DMS 273 (cell line): ENCODE measurements at regions not wholly inside any gene's neighbourhood (a gene's known extent, or its start where the extent isn't known, plus 50 kb on each side); places are given as distances from the start of the nearest gene placed in this dataset.

Source experiments
- DNase-seq: peaks from one replicate; lab custom pipeline; 2025; ENCODE audit not compliant: unreplicated experiment; lab: John Stamatoyannopoulos, UW

- DNase-seq, result no peak
These were observed 294.5 kb upstream of the NRIP1 start for GRCh38 chr21:15359251-15359650.

- no peak for DNase-seq
These were observed 297.7 kb upstream of the NRIP1 start for GRCh38 chr21:15362458-15362857.

- no peak for DNase-seq
These were observed 299.1 kb upstream of the NRIP1 start for GRCh38 chr21:15363921-15364320.

GRCh38 chr21:15365751-15366392, 301.1 kb upstream of the NRIP1 start:
- no peak for DNase-seq

- no peak for DNase-seq
These were observed 301.8 kb upstream of the NRIP1 start for GRCh38 chr21:15366555-15366954.

- no peak for DNase-seq
These were observed 302.3 kb upstream of the NRIP1 start for GRCh38 chr21:15367061-15367626.

GRCh38 chr21:15370462-15370975, 305.7 kb upstream of the NRIP1 start:
- no peak for DNase-seq

GRCh38 chr21:15373941-15374340, 309.1 kb upstream of the NRIP1 start:
- no peak for DNase-seq

- DNase-seq, result no peak
These were observed 315.0 kb upstream of the NRIP1 start for GRCh38 chr21:15379776-15380175.

GRCh38 chr21:15383588-15383987, 318.8 kb upstream of the NRIP1 start:
- DNase-seq, result no peak

GRCh38 chr21:15390049-15390448, 325.2 kb upstream of the NRIP1 start:
- DNase-seq, result no peak

GRCh38 chr21:15397258-15397657, 332.5 kb upstream of the NRIP1 start:
- DNase-seq, result no peak

GRCh38 chr21:15400905-15401304, 328.9 kb upstream of the USP25 start:
- DNase-seq, result no peak

GRCh38 chr21:15401331-15401730, 328.5 kb upstream of the USP25 start:
- DNase-seq, result no peak

GRCh38 chr21:15405214-15405613, 324.6 kb upstream of the USP25 start:
- no peak for DNase-seq

- DNase-seq, result peak; percentile 3
These were observed 323.0 kb upstream of the USP25 start for GRCh38 chr21:15406791-15407190.

GRCh38 chr21:15407585-15407984, 322.2 kb upstream of the USP25 start:
- no peak for DNase-seq

GRCh38 chr21:15408089-15408488, 321.7 kb upstream of the USP25 start:
- DNase-seq, result no peak

GRCh38 chr21:15409031-15409430, 320.8 kb upstream of the USP25 start:
- DNase-seq, result no peak

GRCh38 chr21:15410853-15411252, 318.9 kb upstream of the USP25 start:
- no peak for DNase-seq

GRCh38 chr21:15414057-15414456, 315.7 kb upstream of the USP25 start:
- no peak for DNase-seq

- no peak for DNase-seq
These were observed 314.1 kb upstream of the USP25 start for GRCh38 chr21:15415541-15416261.
